ENCODE measurements at regions not wholly inside any gene's neighbourhood (a gene's known extent, or its start where the extent isn't known, plus 50 kb on each side); places are given as distances from the start of the nearest gene placed in this dataset.

DNA sequence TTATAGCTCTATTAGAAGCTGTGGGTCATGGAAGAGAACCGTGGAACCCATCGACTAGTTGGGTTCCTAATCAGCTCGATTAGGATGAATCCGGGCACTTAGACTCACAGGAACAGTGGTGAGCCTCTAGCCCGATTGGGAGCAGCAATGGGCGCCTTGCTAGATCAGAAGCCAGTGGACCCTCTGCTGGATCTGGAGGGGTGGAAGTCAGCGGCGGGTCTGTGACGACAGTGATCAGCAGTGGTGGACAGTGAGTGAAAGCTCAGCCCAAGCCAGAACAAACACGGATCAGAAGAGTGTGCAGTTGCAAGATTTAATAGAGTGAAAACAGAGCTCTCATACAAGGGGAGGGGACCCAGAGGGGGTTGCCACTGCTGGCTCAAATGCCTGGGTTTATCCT lies 1170.2 kb downstream of the OTOL1 start:
- no peak for DNase-seq (ENCODE audit: low read depth, low spot score)
- in situ Hi-C loops (cut with HindIII; ENCODE audit: low sequenced_read_pairs) = no loop called here
- TF ChIP-seq, protein P1, sequence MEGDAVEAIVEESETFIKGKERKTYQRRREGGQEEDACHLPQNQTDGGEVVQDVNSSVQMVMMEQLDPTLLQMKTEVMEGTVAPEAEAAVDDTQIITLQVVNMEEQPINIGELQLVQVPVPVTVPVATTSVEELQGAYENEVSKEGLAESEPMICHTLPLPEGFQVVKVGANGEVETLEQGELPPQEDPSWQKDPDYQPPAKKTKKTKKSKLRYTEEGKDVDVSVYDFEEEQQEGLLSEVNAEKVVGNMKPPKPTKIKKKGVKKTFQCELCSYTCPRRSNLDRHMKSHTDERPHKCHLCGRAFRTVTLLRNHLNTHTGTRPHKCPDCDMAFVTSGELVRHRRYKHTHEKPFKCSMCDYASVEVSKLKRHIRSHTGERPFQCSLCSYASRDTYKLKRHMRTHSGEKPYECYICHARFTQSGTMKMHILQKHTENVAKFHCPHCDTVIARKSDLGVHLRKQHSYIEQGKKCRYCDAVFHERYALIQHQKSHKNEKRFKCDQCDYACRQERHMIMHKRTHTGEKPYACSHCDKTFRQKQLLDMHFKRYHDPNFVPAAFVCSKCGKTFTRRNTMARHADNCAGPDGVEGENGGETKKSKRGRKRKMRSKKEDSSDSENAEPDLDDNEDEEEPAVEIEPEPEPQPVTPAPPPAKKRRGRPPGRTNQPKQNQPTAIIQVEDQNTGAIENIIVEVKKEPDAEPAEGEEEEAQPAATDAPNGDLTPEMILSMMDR (IDR thresholded peaks at IDR 0.05; ENCODE audit: low read depth, low read length) = no peak
- H3K4me3 ChIP-seq (ENCODE audit: low read depth, low read length) = no peak overlapping the region

DNA sequence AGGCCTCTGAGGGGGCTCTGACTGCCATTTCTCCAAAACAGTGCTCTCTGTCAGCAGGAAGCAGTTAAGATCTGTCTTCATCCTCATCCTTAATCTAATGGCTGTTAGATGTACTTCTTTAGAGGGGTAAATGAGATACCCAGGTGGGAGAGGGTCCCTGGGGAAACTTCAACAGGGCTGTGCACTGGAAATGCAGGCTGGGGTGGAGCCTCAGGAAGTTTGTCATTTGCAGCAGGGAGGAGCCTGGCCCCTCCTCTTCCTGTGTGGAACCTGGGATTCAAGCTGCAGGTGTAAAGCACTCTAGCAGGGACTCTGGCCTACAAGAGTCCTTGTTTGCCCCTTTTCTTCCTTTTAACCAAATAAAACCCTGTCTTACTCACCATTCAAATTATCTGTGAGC lies 1173.6 kb downstream of the OTOL1 start:
- in situ Hi-C loops (cut with HindIII; ENCODE audit: low sequenced_read_pairs) = no loop called here
- DNase-seq (ENCODE audit: low read depth, low spot score) = no peak
- TF ChIP-seq, protein P1 (IDR thresholded peaks at IDR 0.05; ENCODE audit: low read depth, low read length) = no peak
- no peak overlapping the region for H3K4me3 ChIP-seq (ENCODE audit: low read depth, low read length)

DNA sequence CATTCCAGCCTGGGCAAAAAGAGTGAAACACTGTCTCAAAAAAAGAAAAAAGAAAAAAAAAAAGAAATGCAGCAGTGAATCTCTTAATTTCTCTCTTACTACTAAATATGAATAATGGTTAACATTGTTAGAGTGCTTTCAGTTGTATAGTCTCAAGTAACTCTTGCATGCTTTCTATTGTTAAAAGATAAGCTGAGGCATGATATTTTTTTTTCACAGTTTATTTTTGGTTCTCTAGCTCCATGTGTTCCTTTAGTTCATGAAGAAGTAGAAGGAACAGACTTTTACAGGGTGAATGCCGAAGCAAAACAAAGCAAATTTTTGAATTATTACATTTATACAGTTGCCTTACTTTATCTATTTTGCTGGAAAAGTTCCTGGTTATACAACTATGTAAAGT lies 1180.9 kb downstream of the OTOL1 start:
- H3K4me3 ChIP-seq (ENCODE audit: low read depth, low read length) = no peak overlapping the region
- in situ Hi-C loops (cut with HindIII; ENCODE audit: low sequenced_read_pairs) = no loop called here
- TF ChIP-seq, protein P1 (IDR thresholded peaks at IDR 0.05; ENCODE audit: low read depth, low read length) = no peak
- DNase-seq (ENCODE audit: low read depth, low spot score) = no peak

DNA sequence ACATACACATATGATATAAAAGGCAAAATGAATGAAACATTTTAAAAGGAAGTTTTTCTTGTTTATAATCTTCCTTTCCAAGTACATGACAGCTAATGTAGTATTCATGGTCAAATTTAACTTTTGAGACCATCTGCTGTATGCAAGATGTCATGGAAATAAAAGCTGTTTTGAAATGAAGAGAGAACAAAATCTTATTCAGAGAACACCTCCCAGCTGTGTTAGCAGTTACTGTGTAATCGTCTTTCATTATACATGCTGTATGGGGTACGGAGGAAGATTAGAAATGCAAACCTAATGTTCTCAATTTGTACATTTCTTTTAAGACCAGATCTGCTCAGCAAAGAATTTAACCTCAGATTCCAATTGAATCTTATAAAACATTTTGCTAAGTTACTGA lies 1182.3 kb downstream of the OTOL1 start:
- DNase-seq (ENCODE audit: low read depth, low spot score) = no peak
- in situ Hi-C loops (cut with HindIII; ENCODE audit: low sequenced_read_pairs) = no loop called here
- no peak overlapping the region for H3K4me3 ChIP-seq (ENCODE audit: low read depth, low read length)
- TF ChIP-seq, protein P1 (IDR thresholded peaks at IDR 0.05; ENCODE audit: low read depth, low read length) = no peak

- H3K4me3 ChIP-seq (ENCODE audit: low read depth, low read length) = no peak overlapping the region
- TF ChIP-seq, protein P1 (IDR thresholded peaks at IDR 0.05; ENCODE audit: low read depth, low read length) = no peak
- in situ Hi-C loops (cut with HindIII; ENCODE audit: low sequenced_read_pairs) = no loop called here
- no peak for DNase-seq (ENCODE audit: low read depth, low spot score)
These were observed 1187.7 kb downstream of the OTOL1 start for GRCh38 chr3:162684260-162684659.

- H3K4me3 ChIP-seq (ENCODE audit: low read depth, low read length) = no peak overlapping the region
- TF ChIP-seq, protein P1 (IDR thresholded peaks at IDR 0.05; ENCODE audit: low read depth, low read length) = no peak
- DNase-seq (ENCODE audit: low read depth, low spot score) = no peak
- in situ Hi-C loops (cut with HindIII; ENCODE audit: low sequenced_read_pairs) = no loop called here
These were observed 1202.7 kb downstream of the OTOL1 start for GRCh38 chr3:162699291-162699690.

- no peak for DNase-seq (ENCODE audit: low read depth, low spot score)
- TF ChIP-seq, protein P1 (IDR thresholded peaks at IDR 0.05; ENCODE audit: low read depth, low read length) = no peak
- in situ Hi-C loops (cut with HindIII; ENCODE audit: low sequenced_read_pairs) = no loop called here
- no peak overlapping the region for H3K4me3 ChIP-seq (ENCODE audit: low read depth, low read length)
These were observed 1204.6 kb downstream of the OTOL1 start for GRCh38 chr3:162701211-162701610.

Data from astrocyte of the spinal cord (primary cell).